ENCODE measurements at regions not wholly inside any gene's neighbourhood (a gene's known extent, or its start where the extent isn't known, plus 50 kb on each side); places are given as distances from the start of the nearest gene placed in this dataset.

DNA sequence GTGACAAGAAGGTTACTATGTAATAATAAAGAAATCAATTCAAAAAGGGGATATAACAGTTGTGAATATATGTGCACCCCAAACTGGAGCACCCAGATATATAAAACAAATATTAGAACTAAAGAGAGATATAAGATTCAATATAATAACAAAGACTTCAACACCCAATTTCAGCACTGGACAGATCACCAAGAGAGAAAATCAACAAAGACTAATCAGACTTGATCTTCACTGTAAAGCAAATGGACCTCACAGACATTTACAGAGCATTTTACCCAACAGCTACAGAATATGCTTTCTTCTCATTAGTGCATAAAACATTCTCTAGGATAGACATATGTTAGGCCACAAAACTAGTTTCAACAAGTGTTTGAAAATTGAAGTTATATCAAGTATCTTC is 287.7 kb downstream of the DSC3 start:
- Histone ChIP-seq H3K27me3 (ENCODE audit: insufficient read depth, low read length) (no peaks in the 10 kb centered on the region), H3K18ac (ENCODE audit: insufficient read length, low read depth, low read length) (no peak overlapping the region), H3K56ac (ENCODE audit: insufficient read length, low read depth, low read length) (no peak overlapping the region), H3K4me1 (ENCODE audit: insufficient read depth, low read length) (no peaks in the 10 kb centered on the region), H2AFZ (ENCODE audit: low read length) (no peak overlapping the region), H3K4ac (ENCODE audit: low read depth, low read length) (no peak overlapping the region), H2BK5ac (ENCODE audit: insufficient read length, low read length) (no peak overlapping the region), H4K5ac (ENCODE audit: insufficient read length, low read depth, low read length) (no peak overlapping the region), H2AK5ac (ENCODE audit: insufficient read length, low read length) (no peak overlapping the region), H2BK20ac (ENCODE audit: low read depth, low read length, poor library complexity, severe bottlenecking) (no peak overlapping the region), H3K23me2 (ENCODE audit: insufficient read length, low read depth, low read length, poor library complexity, severe bottlenecking) (no peaks in the 10 kb centered on the region), H3K23ac (ENCODE audit: insufficient read length, low read depth, low read length) (no peak overlapping the region), H4K20me1 (ENCODE audit: control insufficient read depth, insufficient read depth, insufficient read length) (no peaks in the 10 kb centered on the region), H4K91ac (ENCODE audit: insufficient read length, low read depth, low read length) (no peak overlapping the region), H2BK15ac (ENCODE audit: low read depth, low read length) (no peak overlapping the region), H3K4me2 (ENCODE audit: insufficient read depth, insufficient read length, low read length) (no peak overlapping the region), H4K8ac (replicated peaks; ENCODE audit: insufficient read length, low read depth, low read length) (no peak overlapping the region), H3K9me3 (ENCODE audit: control insufficient read depth, low read depth, low read length) (no peaks in the 10 kb centered on the region), H2BK120ac (ENCODE audit: low read depth, low read length, poor library complexity, severe bottlenecking) (no peak overlapping the region), H3K9ac (ENCODE audit: extremely low read depth, insufficient read length, low read length) (no peak overlapping the region), H3K79me2 (ENCODE audit: insufficient read depth, low read length) (no peaks in the 10 kb centered on the region), H3K27ac (ENCODE audit: insufficient read length, low read depth, low read length) (no peak overlapping the region), H3K14ac (ENCODE audit: insufficient read depth, low read length) (no peak overlapping the region), H2BK12ac (ENCODE audit: insufficient read length, low read depth, low read length) (no peak overlapping the region), H3T11ph (ENCODE audit: low read length) (no peak overlapping the region), H3K79me1 (ENCODE audit: insufficient read depth, low read depth, low read length, poor library complexity, severe bottlenecking) (no peaks in the 10 kb centered on the region)
- TF ChIP-seq, protein P1, sequence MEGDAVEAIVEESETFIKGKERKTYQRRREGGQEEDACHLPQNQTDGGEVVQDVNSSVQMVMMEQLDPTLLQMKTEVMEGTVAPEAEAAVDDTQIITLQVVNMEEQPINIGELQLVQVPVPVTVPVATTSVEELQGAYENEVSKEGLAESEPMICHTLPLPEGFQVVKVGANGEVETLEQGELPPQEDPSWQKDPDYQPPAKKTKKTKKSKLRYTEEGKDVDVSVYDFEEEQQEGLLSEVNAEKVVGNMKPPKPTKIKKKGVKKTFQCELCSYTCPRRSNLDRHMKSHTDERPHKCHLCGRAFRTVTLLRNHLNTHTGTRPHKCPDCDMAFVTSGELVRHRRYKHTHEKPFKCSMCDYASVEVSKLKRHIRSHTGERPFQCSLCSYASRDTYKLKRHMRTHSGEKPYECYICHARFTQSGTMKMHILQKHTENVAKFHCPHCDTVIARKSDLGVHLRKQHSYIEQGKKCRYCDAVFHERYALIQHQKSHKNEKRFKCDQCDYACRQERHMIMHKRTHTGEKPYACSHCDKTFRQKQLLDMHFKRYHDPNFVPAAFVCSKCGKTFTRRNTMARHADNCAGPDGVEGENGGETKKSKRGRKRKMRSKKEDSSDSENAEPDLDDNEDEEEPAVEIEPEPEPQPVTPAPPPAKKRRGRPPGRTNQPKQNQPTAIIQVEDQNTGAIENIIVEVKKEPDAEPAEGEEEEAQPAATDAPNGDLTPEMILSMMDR (conservative IDR thresholded peaks at IDR 0.05) = no peak
- Mint-ChIP-seq H3K4me1 (no peaks in the 10 kb centered on the region), H3K27ac (no peak overlapping the region), H3K9me3 (no peaks in the 10 kb centered on the region), H3K36me3 (ENCODE audit: insufficient read depth in 1 of 3, low read depth in 3 of 3) (no peaks in the 10 kb centered on the region), H3K4me3 (no peak overlapping the region), H3K27me3 (ENCODE audit: low read depth) (peaks cover 5% of the 10 kb centered on the region)
- DNase-seq = no peak
